GM21423 (cell line): ENCODE measurements at regions not wholly inside any gene's neighbourhood (a gene's known extent, or its start where the extent isn't known, plus 50 kb on each side); places are given as distances from the start of the nearest gene placed in this dataset.

ENCODE experiments used
- ATAC-seq: cut with Tn5 transposase; IDR thresholded peaks from one replicate; pipeline ENCODE4 v1.9.1; 2021; ENCODE audit warnings: mild to moderate bottlenecking, moderate library complexity; ENCODE audit not compliant: unreplicated experiment

- no peak for ATAC-seq
These were observed 188.7 kb upstream of the SAMSN1 start for GRCh38 chr21:14734833-14735232.

- ATAC-seq, result no peak
These were observed 188.1 kb upstream of the SAMSN1 start for GRCh38 chr21:14734191-14734590.

GRCh38 chr21:14725219-14725618 is 179.1 kb upstream of the SAMSN1 start:
- no peak for ATAC-seq

- ATAC-seq, result no peak
These were observed 176.8 kb upstream of the SAMSN1 start for GRCh38 chr21:14722841-14723483.

GRCh38 chr21:14720237-14720636 is 174.1 kb upstream of the SAMSN1 start:
- ATAC-seq, result no peak

DNA sequence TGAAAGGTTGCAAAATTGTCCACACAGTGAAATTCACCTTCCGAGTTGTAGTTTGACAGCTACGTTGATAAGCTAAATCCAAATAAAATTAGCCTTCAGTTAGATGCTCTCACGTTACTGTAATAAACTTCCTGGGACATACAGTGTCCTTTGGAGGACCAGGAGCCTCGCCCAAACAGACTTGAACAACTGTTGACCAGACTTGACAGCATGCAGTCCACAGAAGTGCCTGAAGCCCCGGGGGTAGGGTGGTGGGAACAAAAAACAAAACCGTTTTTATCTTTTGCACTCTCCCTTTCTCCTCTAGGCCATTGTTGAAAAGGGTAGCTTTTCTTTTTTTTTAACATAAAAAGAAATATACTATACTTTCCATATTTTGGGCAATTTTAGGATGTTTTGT is 172.8 kb upstream of the SAMSN1 start:
- ATAC-seq, result no peak

- no peak for ATAC-seq
These were observed 170.8 kb upstream of the SAMSN1 start for GRCh38 chr21:14716761-14717396.

GRCh38 chr21:14713109-14713508 is 167.0 kb upstream of the SAMSN1 start:
- no peak for ATAC-seq

- no peak for ATAC-seq
These were observed 166.1 kb upstream of the SAMSN1 start for GRCh38 chr21:14712121-14712715.

DNA sequence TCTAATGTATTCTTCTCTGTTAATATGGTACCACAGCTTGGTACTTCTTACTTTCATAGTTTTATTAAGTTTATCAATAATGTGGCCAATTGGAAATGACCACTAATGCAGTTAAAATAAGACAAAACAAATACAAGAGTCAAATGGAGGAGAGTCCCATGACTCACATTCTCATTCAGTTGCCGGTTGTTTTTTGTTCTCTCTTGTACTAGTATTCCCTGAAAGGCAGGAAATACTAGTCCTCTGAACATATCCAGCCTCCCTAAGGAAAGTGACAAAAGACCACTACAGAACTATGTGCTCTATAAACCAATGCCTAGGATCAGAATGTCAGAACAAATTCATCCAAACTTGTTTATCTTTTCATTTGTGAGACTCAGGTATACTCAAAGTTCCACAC is 165.2 kb upstream of the SAMSN1 start:
- ATAC-seq, result no peak

- ATAC-seq, result no peak
These were observed 161.5 kb upstream of the SAMSN1 start for GRCh38 chr21:14707511-14708020.

DNA sequence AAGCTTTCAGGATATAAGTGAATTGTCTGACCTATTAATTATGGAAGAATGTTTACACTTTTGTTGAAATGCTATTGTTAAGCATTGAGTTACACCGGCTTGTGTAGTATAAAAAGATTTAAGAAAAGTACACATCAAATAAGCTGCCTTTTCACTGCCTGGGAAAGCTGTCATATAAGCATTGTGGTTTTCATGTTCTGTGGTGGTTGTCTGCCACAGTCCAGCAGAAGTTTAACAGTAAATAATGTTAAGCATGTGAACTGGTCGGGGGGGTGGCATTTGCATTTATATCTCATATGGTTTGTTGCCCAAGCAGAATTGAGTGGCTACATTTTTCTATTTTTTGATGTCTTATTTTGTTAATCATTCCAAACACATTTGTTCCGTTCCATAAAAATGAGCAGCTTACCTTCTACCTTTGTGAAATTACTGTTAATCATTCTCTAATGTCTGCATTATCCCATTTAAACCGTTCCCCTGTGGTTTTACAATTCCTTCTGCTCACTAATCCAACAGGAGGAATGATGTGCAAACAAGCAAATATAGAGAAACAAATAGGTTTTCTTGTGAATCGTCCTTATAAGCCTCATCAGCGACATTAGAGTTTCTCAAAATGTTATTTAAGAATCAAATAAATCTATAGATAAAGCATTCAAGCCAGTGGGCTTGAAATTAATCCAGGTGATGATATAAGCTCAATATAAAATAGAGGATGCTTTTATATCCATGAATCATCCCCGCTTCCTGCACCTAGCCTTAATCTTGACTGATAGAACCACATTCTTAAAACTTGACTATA is 160.8 kb upstream of the SAMSN1 start:
- no peak for ATAC-seq

- ATAC-seq, result no peak
These were observed 153.6 kb upstream of the SAMSN1 start for GRCh38 chr21:14699433-14700407.

- ATAC-seq, result no peak
These were observed 151.7 kb upstream of the SAMSN1 start for GRCh38 chr21:14697769-14698168.

DNA sequence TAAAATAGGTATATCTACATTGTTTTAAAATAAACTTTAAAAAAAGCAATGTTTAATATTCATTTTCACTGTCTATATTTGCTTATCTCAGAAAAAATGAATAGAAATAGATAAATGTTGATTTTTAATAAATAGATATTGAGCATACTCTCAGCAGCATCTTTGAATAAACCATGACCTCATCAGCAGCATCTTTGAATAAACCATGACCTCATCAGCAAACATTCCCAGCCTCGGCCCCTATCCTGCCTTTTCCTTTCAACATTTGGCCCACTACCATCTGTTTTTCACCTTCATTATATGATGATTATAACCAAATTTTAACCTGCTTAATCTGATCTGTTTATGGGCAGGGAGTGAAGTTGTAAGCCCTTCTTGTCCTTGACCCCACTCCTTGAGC is 148.7 kb upstream of the SAMSN1 start:
- no peak for ATAC-seq

GRCh38 chr21:14693997-14694396 is 147.9 kb upstream of the SAMSN1 start:
- no peak for ATAC-seq

DNA sequence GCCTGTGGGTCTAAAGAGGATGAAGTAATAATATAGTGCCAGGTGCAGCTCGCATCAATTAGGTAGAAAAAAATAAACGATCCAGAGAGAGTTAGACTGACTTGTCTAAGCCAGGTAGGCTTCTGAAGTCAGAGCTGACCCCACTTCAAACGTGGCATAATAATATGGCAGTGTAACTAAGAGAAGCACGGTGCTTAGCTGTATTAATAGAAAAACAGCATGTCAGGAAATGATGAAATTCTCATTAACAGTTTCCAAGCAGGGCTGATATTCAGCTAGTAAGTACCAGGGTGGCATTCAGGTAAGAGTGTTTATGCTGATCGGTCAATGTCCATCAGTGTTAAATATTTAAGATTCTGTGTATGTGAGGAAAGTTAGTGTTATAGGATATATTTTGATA is 145.8 kb upstream of the SAMSN1 start:
- no peak for ATAC-seq

DNA sequence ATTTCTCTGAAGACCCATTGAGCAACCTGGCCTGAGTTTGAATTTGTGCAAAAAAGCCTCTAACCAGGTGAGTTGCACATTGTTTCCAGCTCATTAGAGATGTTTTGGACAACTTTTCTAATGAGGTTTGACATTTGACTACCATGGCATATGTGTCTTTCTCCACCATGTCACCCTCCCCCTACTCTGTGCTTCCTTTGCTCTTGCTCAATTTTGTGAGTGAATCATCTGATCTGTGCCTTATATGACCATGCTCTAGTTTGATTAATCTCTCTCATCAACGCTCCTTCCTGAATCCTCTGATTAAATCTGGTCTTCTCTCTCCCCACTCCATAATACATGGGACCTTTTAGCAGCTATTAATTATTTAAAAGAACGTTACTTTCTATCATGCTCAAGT is 144.8 kb upstream of the SAMSN1 start:
- ATAC-seq, result no peak

GRCh38 chr21:14688936-14689335 is 142.8 kb upstream of the SAMSN1 start:
- ATAC-seq, result no peak

DNA sequence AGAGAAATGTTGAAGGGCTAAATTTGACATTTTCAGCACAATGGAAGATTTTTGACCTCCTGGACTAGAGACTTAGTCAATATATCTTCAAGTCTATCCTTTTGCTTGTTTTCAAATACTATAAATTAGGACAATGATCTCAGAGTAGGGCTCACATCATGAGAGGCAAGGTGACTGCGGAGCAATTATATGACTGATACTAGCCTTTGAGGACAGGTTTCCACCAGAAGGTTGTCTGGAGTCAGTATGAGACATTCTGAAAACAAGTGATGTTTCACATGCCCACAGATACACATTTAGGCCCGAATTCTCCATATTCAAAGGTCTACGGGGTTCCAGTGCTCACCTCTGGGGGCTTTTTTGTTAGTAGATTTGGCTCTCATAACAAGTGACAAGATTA is 142.3 kb upstream of the SAMSN1 start:
- no peak for ATAC-seq
